ENCODE measurements at regions not wholly inside any gene's neighbourhood (a gene's known extent, or its start where the extent isn't known, plus 50 kb on each side); places are given as distances from the start of the nearest gene placed in this dataset.

DNA sequence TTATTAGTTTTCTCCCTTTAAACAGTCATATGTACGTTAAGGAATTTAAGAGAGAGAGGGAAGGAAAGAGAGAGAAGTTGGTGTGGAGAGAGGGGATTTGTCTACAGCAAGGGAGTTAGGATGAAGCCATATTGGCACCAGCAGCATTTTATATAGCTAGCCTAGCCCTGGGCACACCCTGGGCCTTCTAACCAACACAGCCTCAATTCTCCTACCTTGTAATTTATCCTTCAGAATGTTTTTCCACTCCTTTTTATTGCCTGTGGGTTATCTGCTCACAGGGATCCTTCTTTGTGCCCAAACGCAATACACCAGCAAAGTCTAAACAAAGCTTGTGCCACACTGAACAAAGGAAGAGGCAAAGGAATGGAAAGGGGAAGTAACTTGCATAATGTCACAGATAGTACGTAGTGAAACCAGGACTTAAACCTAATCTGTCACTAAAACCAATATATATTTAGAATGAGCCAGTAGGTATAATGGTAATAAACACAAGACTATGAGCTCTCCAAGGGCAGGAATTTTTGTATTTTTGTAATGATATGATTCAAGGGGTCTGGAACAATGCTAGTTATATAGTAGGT is 613.8 kb upstream of the TENM4 start:
- no peak overlapping the region for H3K4me3 ChIP-seq
- H3K27ac ChIP-seq, result no peak overlapping the region
- no peak for TF ChIP-seq POLR2A (IDR thresholded peaks at IDR 0.05)
- TF ChIP-seq, protein P1, sequence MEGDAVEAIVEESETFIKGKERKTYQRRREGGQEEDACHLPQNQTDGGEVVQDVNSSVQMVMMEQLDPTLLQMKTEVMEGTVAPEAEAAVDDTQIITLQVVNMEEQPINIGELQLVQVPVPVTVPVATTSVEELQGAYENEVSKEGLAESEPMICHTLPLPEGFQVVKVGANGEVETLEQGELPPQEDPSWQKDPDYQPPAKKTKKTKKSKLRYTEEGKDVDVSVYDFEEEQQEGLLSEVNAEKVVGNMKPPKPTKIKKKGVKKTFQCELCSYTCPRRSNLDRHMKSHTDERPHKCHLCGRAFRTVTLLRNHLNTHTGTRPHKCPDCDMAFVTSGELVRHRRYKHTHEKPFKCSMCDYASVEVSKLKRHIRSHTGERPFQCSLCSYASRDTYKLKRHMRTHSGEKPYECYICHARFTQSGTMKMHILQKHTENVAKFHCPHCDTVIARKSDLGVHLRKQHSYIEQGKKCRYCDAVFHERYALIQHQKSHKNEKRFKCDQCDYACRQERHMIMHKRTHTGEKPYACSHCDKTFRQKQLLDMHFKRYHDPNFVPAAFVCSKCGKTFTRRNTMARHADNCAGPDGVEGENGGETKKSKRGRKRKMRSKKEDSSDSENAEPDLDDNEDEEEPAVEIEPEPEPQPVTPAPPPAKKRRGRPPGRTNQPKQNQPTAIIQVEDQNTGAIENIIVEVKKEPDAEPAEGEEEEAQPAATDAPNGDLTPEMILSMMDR (IDR thresholded peaks at IDR 0.05), result no peak
- intact Hi-C loops (cut with DNase I), result no loop called here
- no peaks in the 10 kb centered on the region for H3K9me3 ChIP-seq (replicated peaks in 1 of 3)
- H3K4me1 ChIP-seq (replicated peaks in 1 of 2), result no peaks in the 10 kb centered on the region
- WGBS, 4 donors, result 79 to 90% (median 84%) methylated on average over 3 of the region's 3 CpGs
- no peaks in the 10 kb centered on the region for H3K36me3 ChIP-seq (replicated peaks in 1 of 2)
- no peak for DNase-seq
- no peaks in the 10 kb centered on the region for H3K27me3 ChIP-seq

- intact Hi-C loops (cut with DNase I), result no loop called here
- no peak for TF ChIP-seq POLR2A (IDR thresholded peaks at IDR 0.05)
- TF ChIP-seq, protein P1 (IDR thresholded peaks at IDR 0.05), result no peak
These were observed 607.7 kb upstream of the TENM4 start for GRCh38 chr11:80048513-80048912.

GRCh38 chr11:80041136-80042000 is 600.5 kb upstream of the TENM4 start:
- no peak overlapping the region for H3K4me3 ChIP-seq
- WGBS, 4 donors, result 81 to 89% (median 84%) methylated on average over 7 of the region's 7 CpGs

More at GRCh38 chr11:80048513-80048912, 607.7 kb upstream of the TENM4 start:
- no peak for DNase-seq
- H3K27ac ChIP-seq, result no peak overlapping the region
- H3K4me3 ChIP-seq, result no peak overlapping the region
- H3K36me3 ChIP-seq (replicated peaks in 1 of 2), result no peaks in the 10 kb centered on the region
- H3K27me3 ChIP-seq, result no peaks in the 10 kb centered on the region
- WGBS, 4 donors, result 72 to 92% (median 83%) methylated on average over 1 of the region's 1 CpG
- H3K4me1 ChIP-seq (replicated peaks in 1 of 2), result no peaks in the 10 kb centered on the region
- H3K9me3 ChIP-seq (replicated peaks in 1 of 3), result no peaks in the 10 kb centered on the region

GRCh38 chr11:80034801-80035200 is 594.0 kb upstream of the TENM4 start:
- WGBS, 4 donors, result 83 to 97% (median 96%) methylated on average over 1 of the region's 1 CpG
- Histone ChIP-seq H3K9me3 (replicated peaks in 1 of 3) (no peaks in the 10 kb centered on the region), H3K4me3 (no peak overlapping the region), H3K27me3 (no peaks in the 10 kb centered on the region), H3K36me3 (replicated peaks in 1 of 2) (no peaks in the 10 kb centered on the region), H3K4me1 (replicated peaks in 1 of 2) (no peaks in the 10 kb centered on the region), H3K27ac (no peak overlapping the region)
- no peak for DNase-seq
- TF ChIP-seq, protein P1 (IDR thresholded peaks at IDR 0.05), result no peak
- no peak for TF ChIP-seq POLR2A (IDR thresholded peaks at IDR 0.05)
- intact Hi-C loops (cut with DNase I), result no loop called here

More at GRCh38 chr11:80041136-80042000, 600.5 kb upstream of the TENM4 start:
- Histone ChIP-seq H3K27ac (no peak overlapping the region), H3K9me3 (replicated peaks in 1 of 3) (no peaks in the 10 kb centered on the region), H3K36me3 (replicated peaks in 1 of 2) (no peaks in the 10 kb centered on the region), H3K4me1 (replicated peaks in 1 of 2) (no peaks in the 10 kb centered on the region), H3K27me3 (no peaks in the 10 kb centered on the region)
- TF ChIP-seq, protein P1 (IDR thresholded peaks at IDR 0.05), result no peak
- TF ChIP-seq POLR2A (IDR thresholded peaks at IDR 0.05), result no peak
- intact Hi-C loops (cut with DNase I), result no loop called here
- DNase-seq, result no peak

Measured in adrenal gland (tissue), 9 donors.